ENCODE measurements at regions not wholly inside any gene's neighbourhood (a gene's known extent, or its start where the extent isn't known, plus 50 kb on each side); places are given as distances from the start of the nearest gene placed in this dataset.

DNA sequence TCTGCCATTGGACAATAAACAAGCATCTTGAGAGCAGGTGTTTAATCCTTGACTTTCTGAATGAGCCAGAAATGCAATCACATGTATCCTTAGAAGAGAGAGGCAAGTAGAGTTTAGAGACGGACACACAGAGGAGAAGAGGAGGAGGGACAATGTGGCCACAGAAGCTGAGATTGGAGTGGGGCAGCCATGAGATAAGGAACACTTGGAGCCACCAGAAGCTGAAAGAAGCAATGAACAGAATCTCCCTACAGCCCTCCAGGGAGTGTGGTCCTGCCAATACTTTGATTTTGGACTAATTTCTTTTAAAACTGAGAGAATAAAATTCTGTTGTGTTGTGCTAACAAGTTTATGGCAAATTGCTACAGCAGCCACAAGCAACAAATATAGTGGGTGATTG lies 141.0 kb downstream of the ATP6V1G3 start:
- Mint-ChIP-seq H3K9me3 (no peaks in the 10 kb centered on the region; a peak in 1 of 5 replicates), H3K27ac (no peak overlapping the region; a peak in 1 of 7 replicates), H3K4me1 (no peaks in the 10 kb centered on the region), H3K4me3 (no peak overlapping the region), H3K36me3 (ENCODE audit: insufficient read depth in 1 of 3, low read depth in 3 of 3) (no peaks in the 10 kb centered on the region), H3K27me3 (ENCODE audit: low read depth) (no peaks in the 10 kb centered on the region)
- Histone ChIP-seq H3K9me3 (ENCODE audit: control insufficient read depth, low read depth, low read length) (no peaks in the 10 kb centered on the region), H2AFZ (ENCODE audit: low read length) (no peak overlapping the region), H4K20me1 (ENCODE audit: control insufficient read depth, insufficient read depth, insufficient read length) (no peaks in the 10 kb centered on the region), H2BK15ac (ENCODE audit: low read depth, low read length) (no peak overlapping the region), H3K14ac (ENCODE audit: insufficient read depth, low read length) (no peak overlapping the region), H3K23ac (ENCODE audit: insufficient read length, low read depth, low read length) (no peak overlapping the region), H2BK20ac (ENCODE audit: low read depth, low read length, poor library complexity, severe bottlenecking) (no peak overlapping the region), H3K79me2 (ENCODE audit: insufficient read depth, low read length) (no peaks in the 10 kb centered on the region), H3K9ac (ENCODE audit: extremely low read depth, insufficient read length, low read length) (no peak overlapping the region), H3K56ac (ENCODE audit: insufficient read length, low read depth, low read length) (no peak overlapping the region), H4K91ac (ENCODE audit: insufficient read length, low read depth, low read length) (no peak overlapping the region), H2BK12ac (ENCODE audit: insufficient read length, low read depth, low read length) (no peak overlapping the region), H3K23me2 (ENCODE audit: insufficient read length, low read depth, low read length, poor library complexity, severe bottlenecking) (no peaks in the 10 kb centered on the region), H3K4me2 (ENCODE audit: insufficient read depth, insufficient read length, low read length) (no peak overlapping the region), H3K27me3 (ENCODE audit: insufficient read depth, low read length) (no peaks in the 10 kb centered on the region; the same call in 1 of the 2 replicates), H2AK5ac (ENCODE audit: insufficient read length, low read length) (no peak overlapping the region), H4K8ac (replicated peaks; ENCODE audit: insufficient read length, low read depth, low read length) (no peak overlapping the region), H3T11ph (ENCODE audit: low read length) (no peak overlapping the region), H2BK120ac (ENCODE audit: low read depth, low read length, poor library complexity, severe bottlenecking) (no peak overlapping the region), H3K18ac (ENCODE audit: insufficient read length, low read depth, low read length) (no peak overlapping the region), H3K79me1 (ENCODE audit: insufficient read depth, low read depth, low read length, poor library complexity, severe bottlenecking) (no peaks in the 10 kb centered on the region), H3K4ac (ENCODE audit: low read depth, low read length) (no peak overlapping the region), H3K4me1 (ENCODE audit: insufficient read depth, low read length) (no peaks in the 10 kb centered on the region), H2BK5ac (ENCODE audit: insufficient read length, low read length) (no peak overlapping the region), H3K27ac (ENCODE audit: insufficient read length, low read depth, low read length) (no peak overlapping the region), H4K5ac (ENCODE audit: insufficient read length, low read depth, low read length) (no peak overlapping the region)
- TF ChIP-seq, protein P1, sequence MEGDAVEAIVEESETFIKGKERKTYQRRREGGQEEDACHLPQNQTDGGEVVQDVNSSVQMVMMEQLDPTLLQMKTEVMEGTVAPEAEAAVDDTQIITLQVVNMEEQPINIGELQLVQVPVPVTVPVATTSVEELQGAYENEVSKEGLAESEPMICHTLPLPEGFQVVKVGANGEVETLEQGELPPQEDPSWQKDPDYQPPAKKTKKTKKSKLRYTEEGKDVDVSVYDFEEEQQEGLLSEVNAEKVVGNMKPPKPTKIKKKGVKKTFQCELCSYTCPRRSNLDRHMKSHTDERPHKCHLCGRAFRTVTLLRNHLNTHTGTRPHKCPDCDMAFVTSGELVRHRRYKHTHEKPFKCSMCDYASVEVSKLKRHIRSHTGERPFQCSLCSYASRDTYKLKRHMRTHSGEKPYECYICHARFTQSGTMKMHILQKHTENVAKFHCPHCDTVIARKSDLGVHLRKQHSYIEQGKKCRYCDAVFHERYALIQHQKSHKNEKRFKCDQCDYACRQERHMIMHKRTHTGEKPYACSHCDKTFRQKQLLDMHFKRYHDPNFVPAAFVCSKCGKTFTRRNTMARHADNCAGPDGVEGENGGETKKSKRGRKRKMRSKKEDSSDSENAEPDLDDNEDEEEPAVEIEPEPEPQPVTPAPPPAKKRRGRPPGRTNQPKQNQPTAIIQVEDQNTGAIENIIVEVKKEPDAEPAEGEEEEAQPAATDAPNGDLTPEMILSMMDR (conservative IDR thresholded peaks at IDR 0.05) = no peak
- DNase-seq = no peak
- no CpG with 5 or more reads among the region's 1 CpG for WGBS (ENCODE audit: extremely low coverage, insufficient read length, low lambda C conversion rate)
